GM23248 (cell line): ENCODE measurements at regions not wholly inside any gene's neighbourhood (a gene's known extent, or its start where the extent isn't known, plus 50 kb on each side); places are given as distances from the start of the nearest gene placed in this dataset.

Source experiments
- EZH2 ChIP-seq: fragments of 200-600 bp; sonication (generic); IDR thresholded peaks from 2 replicates; pipeline ENCODE4 v1.6.1; 2018; ENCODE audit warnings: antibody characterized with exemption, mild to moderate bottlenecking; ENCODE audit not compliant: insufficient read depth, poor library complexity, severe bottlenecking
- EZH2phosphoT487 ChIP-seq: fragments of 200-600 bp; sonication (generic); IDR thresholded peaks from 2 replicates; pipeline ENCODE4 v1.6.1; 2018; ENCODE audit warnings: antibody characterized with exemption, moderate library complexity, mild to moderate bottlenecking, low read depth; ENCODE audit not compliant: insufficient read depth

DNA sequence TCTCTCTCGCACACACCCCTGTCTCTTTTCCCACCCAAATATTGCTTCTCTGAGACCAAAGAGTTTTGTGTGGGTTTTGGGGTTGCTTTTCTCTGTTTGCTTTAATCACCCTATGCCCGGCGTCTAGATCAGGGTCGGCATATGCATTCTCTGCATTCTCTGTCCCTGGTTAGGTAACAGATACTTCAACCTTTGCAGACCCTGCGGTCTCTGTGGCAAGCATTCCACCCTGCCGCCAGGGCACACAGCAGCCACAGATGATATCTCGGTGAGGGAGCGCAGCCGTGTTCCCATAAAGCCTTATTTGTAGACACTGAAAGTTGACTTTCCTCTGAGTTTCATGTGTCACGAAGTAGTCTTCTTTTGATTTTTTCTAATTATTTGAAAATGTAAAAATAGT lies 110.4 kb upstream of the FZD10 start:
- no peak for TF ChIP-seq EZH2
- TF ChIP-seq EZH2phosphoT487, result no peak
